Fibroblast of skin of abdomen (primary cell): ENCODE measurements at regions not wholly inside any gene's neighbourhood (a gene's known extent, or its start where the extent isn't known, plus 50 kb on each side); places are given as distances from the start of the nearest gene placed in this dataset.
A peak's percentile ranks its signal among the peaks of the same experiment; 100 is the strongest.
"Not testable (repeated sequence)": the region's sequence is repeated elsewhere in the genome, so short reads cannot be mapped to it uniquely, and the experiment has no call there.

Experiments
- DNase-seq: peaks from one replicate; pipeline ENCODE4 v3.0.0-alpha.2; 2013

GRCh38 chr20:6305536-6305935 lies 182.7 kb upstream of the FERMT1 start:
- no peak for DNase-seq

GRCh38 chr20:6302041-6302440 lies 179.2 kb upstream of the FERMT1 start:
- DNase-seq: no peak

- no peak for DNase-seq
Observed at GRCh38 chr20:6299456-6299855, 176.6 kb upstream of the FERMT1 start.

DNA sequence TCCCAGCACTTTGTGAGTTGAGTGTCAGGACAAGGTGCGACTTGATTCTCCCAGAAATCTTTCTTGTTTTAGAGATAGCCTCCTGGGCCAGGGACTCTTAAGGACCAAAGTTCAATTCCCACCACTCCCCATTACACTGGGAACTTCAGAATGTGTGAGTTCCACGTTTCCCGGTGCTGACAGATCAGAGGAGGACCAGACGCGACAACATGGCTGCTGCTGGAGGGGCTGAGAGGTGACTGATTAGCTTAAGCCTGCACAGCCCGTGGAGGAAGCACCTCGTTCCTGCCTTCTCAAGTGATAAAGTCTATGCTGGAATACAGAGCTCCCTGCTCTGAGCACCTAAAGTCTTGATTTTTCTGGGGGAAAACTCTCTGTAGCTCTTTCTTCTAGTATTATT lies 175.2 kb upstream of the FERMT1 start:
- DNase-seq: no peak

- DNase-seq: no peak
Observed at GRCh38 chr20:6295867-6296256, 173.0 kb upstream of the FERMT1 start.

DNA sequence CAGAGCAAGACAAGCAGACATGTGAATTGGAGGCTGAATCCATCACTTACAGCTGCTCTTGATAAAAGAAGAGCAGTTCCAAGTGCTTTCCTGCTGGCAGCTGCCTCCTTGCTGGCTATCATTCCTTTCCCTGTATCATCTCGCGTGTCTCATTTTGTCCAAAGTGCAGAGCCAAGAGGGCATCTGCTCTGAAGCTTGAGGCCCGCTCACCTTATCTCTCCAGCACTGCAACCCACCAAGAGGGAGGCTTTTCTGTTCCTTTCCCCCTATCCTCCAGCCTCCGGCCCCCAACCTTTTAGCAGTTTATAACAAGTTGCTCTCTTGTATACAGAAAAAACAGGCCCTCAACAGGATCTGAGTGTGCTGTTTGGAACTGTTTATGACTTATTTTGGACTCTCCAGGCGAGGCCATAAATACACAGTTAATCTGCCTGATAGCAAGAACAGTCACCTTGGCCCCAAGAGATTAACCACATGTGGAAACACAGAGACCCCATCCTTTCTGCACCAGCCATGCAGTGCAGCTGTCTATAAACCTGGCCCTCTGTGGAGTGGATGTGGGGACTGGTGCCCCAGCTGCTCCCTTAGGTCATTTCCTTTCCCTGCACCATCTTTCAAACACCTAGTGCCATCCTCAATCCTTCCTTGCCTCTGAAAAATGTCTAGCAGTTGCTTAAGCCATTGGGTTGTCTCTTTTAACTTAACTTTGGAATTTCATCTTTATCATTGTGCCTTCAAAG lies 172.5 kb upstream of the FERMT1 start:
- DNase-seq: no peak

DNA sequence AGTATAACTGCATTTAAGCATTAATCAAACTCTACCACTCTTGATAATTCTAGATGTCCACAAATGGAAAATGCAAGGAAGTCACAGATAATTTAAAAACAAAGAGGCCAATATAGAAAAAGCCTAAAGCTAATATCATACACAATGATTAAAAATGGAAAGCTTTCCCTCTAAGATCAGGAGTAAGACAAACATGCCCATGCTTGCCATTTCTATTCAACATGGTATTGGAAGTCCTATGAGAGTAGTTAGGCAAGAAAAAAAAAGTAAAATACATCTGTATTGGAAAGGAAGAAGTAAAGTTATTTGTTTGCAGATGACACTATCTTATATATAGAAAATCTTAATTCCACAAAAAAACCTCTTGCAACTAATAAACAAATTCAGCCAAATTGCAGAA lies 164.6 kb upstream of the FERMT1 start:
- no peak for DNase-seq

- DNase-seq: no peak
Observed at GRCh38 chr20:6282642-6283041, 159.8 kb upstream of the FERMT1 start.

DNA sequence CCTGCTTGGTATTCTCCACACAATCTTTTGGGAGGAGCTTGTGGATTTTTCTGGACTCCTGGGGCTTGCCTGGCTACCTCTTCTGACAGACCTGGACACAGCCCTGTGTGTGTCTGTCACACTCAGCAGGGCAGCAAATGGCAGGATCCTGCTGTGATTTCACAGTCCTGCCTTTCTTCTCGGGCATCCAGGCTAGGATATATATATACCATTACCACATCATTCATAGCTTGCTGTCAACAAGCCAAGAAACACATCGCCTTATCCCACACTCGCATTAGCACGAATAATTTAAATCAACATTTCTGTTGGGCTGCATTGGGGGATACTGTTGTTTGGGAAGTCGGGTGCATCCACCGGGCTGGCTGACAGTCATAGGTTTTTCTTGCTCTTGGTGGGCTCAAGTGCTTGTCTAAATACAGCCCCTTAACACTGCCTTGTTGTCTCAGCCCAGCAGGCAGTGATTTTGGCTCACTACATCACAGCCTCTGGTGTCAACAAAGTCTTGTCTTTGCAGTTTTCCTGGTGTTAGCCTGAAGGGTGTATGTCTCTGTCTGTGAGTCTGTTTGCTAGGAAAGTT lies 154.9 kb upstream of the FERMT1 start:
- no peak for DNase-seq

DNA sequence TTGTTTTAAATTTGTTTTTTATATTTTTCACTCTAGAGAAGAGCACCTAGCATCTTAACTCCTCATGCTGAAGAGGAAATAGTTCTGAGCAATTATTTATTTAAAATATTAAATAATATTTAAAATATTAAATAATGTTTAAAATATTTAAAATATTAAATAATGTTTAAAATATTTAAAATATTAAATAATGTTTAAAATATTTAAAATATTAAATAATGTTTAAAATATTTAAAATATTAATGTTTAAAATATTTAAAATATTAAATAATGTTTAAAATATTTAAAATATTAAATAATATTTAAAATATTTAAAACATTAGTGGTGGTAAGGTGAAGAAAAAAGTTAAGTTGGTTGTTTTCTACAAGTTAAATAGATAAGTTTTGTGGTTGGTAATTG lies 147.6 kb upstream of the FERMT1 start:
- not testable (repeated sequence) for DNase-seq

DNA sequence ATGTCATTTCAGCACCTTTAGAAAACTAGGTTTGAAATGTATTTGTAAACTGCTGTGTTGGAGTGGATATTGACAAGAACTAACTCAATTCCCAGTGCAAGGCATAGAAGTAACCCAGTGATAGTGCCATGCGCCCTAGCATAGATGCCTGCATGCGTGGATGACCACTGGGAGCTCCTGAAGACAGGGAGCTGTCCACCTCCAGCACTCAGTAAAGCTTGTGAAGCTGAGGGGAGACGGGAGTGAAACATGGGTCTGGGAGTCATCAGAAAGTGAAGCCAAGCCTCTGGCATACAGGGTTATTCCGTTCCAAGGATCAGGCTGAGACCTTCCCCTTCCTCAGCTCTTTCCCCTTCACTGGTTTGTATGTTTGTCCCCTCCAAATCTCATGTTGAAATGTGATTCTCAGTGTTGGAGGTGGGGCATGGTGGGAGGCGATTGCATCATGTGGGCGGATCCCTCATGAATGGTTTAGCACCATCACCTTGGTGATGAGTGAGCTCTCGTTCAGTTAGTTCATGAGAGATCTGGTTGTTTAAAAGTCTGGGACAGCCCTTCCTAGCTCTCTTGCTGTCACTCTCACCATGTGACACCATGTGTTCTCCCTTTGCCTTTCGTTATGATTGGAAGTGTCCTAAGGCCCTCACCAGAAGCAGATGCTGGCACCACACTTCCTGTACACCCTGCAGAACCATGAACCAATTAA lies 146.5 kb upstream of the FERMT1 start:
- no peak for DNase-seq

DNA sequence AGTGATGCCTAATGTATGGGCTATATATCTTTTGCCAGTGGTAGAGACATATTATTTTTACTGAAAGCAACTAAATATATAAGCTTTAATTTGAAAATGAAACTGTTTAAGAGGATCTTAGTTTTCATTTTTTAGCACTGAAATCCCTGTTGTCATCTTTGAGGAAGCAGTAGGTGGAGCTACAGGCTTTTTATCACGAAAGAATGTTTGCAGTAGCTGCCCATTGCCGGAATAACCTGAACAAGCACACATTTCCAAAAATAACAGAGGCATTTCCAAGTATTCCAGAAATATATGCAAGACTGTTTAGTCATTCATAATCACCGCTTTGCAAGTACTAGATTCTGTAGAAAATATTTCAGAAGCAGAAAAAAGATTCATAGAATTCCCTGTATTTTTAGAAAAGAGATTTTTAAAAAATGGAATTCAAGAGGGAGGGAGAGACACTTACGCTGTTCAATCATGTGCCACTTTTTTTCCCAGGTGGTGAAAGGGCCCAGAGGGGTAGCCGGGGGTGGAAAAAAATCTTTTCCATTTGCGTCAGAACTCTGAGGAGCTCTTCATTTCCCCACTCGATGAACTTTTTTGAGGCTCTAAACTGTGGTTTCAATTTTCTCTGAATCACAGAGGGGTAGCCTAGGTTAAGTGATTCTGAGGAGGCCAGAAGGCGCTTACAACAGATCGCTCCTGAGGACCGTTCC lies 142.5 kb upstream of the FERMT1 start:
- peak; percentile 43 for DNase-seq

DNA sequence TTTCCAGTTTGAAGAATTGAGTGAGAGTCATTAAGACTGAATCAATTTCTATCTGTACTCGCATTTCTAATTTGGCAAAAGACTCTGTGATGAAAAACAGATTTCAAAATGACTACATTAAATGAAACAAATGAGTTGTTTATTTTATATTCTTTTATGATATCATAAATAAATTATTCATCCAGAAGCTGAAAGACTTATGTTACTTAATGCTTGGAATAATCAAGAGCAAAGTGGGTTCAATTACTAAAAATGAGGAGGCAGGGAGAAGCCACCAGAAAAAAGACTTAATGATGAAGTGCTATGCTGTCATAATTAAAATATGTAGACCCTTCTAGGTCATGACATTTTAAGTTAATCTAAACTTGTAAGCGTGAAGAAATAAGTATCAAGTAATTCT lies 130.6 kb upstream of the FERMT1 start:
- DNase-seq: no peak

DNA sequence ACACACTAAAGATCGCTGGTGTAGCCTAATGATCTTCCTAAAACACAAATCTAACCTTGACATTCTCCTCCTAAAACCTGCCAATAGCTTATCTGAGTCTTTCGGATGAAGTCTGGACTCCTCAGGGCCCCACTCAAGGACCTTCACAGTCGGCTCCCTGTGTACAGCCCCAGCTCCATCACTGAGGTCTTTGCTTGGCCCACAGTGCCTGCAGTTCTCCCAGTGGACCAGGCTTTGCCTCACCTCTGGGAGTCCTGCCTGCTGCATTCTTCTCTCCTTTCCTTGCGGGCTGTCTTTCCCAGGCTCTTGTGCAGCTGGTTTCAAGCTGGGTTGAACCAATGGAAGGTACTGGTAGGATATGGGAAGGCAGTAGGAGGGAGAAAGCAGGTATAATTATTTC lies 122.6 kb upstream of the FERMT1 start:
- DNase-seq: no peak

DNA sequence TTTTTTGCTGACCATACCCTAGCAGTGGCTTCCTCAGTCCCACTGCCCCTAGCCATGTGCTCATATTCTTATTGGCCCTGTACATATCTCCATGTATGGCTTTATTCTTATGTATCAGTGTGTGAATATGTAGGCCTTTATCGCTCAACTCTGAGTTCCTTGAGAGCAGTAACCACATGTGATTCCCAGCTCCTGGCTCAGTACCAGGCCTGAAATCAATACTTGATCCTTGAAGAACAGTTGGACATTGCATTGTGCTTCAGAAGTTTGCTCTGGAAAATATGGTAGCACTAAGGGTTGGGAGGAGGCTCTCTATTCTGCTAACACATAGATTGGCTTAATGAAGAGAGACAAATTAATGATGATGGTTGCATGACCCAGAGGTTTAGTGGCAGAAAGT lies 118.8 kb upstream of the FERMT1 start:
- DNase-seq: no peak

- DNase-seq: no peak
Observed at GRCh38 chr20:6240059-6240458, 117.2 kb upstream of the FERMT1 start.

DNA sequence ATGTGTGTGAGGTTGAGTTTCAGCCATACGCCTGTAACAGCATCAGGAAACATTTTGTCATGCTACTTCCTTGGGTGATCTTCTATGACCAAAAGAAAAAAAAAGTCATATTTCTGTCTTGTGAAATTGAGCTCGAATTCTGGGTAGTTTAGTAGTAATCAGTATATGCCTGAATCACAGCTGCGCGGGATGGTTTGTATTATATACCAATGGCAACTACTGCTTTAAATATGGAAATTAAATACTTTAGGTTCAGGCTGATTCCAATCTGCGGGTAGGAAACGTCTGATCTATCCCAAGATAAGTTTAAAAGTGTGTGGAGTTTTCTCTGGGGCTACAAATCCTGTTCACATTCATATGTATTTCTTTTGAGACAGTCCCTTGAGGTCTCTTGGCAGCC lies 115.6 kb upstream of the FERMT1 start:
- peak; percentile 2 for DNase-seq

GRCh38 chr20:6235510-6235909 lies 112.7 kb upstream of the FERMT1 start:
- no peak for DNase-seq

GRCh38 chr20:6232436-6232835 lies 109.6 kb upstream of the FERMT1 start:
- no peak for DNase-seq

- peak; percentile 5 for DNase-seq
Observed at GRCh38 chr20:6231556-6231955, 108.7 kb upstream of the FERMT1 start.

DNA sequence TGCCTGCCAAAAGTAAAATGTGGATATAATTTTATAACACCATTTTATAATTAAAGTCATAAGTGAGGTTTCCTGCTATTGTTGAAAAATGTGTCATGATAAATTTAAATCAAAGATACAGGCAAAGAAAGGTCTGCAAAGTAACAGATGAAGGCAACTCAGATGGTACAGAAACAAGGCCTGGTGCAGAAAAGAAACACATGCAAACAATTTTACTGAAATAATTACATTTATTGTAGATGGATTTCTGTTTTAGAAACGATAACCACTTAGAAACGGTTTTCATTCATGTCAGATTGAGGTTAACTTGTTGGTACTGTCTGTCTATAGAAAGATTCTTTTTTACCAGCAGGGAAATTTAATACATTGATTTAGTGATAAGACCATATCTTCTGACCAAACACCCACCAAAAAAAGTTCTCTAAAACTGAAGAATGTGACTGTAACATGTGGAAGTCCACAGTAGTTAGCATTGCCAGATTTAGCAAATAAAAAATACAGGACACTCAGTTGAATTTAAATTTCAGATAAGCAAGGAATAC lies 105.5 kb upstream of the FERMT1 start:
- no peak for DNase-seq

DNA sequence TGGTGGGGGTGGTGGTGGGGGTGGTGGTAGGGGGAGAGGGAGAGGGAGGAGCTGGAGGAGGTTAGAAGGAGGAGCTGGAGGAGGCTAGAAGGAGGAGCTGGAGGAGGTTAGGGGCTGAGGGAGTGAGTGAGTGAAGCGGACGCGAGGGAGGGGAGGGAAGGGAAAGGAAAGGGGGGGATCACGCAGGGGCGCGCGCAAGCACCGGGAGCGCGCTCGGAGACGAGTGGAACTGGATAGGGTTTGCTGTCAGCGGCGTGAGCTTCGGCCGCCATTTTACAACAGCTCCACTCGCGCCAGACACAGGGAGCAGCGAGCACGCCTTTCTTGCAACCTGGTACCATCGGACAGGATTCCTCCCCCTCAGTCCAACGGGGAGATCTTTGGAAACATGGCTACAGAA lies 90.5 kb upstream of the FERMT1 start:
- DNase-seq: no peak

DNA sequence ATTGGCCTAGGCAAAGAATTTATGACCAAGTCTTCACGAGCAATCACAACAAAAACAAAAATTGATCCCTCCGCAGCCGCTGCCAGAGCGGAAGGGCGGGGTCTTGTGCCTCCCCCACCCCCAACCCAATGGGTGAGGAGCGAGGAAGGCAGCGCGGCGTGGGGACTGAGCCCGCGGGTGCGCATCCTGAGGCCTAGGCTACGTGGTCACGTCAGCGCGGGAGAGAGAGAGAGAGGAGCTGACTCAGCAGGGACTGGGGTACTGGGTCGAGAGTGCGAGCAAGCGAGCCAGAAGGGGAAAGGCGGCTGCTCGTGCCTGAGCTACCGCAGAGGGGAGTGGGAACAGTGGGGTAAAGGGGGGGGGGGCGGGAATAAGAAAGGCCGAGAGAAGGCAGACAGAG lies 90.1 kb upstream of the FERMT1 start:
- DNase-seq: no peak
